ENCODE measurements at regions not wholly inside any gene's neighbourhood (a gene's known extent, or its start where the extent isn't known, plus 50 kb on each side); places are given as distances from the start of the nearest gene placed in this dataset.

GRCh38 chr6:221531-222349 lies 70.5 kb upstream of the DUSP22 start:
- DNase-seq (ENCODE audit: extremely low read depth, low read depth): no peak

DNA sequence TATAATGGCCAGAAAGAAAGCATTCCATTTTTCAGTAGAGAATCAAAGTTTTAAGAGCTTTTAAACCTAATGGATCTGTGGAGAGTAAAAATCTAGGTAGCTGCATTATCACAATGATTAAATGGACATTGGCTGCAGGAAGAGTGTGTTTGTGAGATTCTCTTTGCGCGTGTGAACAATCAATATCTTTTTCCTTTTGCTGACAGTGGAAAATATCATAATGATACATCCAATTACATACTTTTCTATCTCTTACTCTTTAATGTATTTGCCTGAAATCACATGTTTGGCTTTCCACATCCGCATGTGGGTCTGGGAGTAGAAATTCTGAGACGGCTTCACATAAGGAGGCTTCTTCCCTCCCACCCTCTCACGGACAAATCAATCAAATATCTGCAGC lies 69.8 kb upstream of the DUSP22 start:
- no peak for DNase-seq (ENCODE audit: extremely low read depth, low read depth)
- TF ChIP-seq, protein P1, sequence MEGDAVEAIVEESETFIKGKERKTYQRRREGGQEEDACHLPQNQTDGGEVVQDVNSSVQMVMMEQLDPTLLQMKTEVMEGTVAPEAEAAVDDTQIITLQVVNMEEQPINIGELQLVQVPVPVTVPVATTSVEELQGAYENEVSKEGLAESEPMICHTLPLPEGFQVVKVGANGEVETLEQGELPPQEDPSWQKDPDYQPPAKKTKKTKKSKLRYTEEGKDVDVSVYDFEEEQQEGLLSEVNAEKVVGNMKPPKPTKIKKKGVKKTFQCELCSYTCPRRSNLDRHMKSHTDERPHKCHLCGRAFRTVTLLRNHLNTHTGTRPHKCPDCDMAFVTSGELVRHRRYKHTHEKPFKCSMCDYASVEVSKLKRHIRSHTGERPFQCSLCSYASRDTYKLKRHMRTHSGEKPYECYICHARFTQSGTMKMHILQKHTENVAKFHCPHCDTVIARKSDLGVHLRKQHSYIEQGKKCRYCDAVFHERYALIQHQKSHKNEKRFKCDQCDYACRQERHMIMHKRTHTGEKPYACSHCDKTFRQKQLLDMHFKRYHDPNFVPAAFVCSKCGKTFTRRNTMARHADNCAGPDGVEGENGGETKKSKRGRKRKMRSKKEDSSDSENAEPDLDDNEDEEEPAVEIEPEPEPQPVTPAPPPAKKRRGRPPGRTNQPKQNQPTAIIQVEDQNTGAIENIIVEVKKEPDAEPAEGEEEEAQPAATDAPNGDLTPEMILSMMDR (IDR thresholded peaks at IDR 0.05; ENCODE audit: low read depth, low read length): no peak

More at GRCh38 chr6:221531-222349, 70.5 kb upstream of the DUSP22 start:
- TF ChIP-seq, protein P1 (IDR thresholded peaks at IDR 0.05; ENCODE audit: low read depth, low read length): no peak

DNA sequence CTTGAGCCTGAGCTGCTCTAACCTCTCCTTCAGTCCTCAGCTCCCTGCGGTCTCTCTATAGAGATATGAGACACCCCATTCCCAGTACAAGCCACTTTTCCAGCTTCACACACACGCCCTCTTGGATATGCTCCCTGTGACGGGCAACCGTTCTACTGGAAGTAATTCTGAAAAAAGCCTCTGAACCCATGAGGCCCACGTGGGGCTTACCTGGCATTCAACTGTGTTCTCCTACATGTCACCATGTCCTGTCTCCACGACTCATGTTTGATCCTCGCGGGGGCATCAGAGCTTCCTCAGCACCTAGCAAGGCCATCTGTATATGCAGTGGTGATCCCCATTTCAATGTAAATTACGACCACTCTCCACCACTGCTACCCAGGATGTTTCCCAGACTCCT lies 69.2 kb upstream of the DUSP22 start:
- no peak for DNase-seq (ENCODE audit: extremely low read depth, low read depth)
- TF ChIP-seq, protein P1 (IDR thresholded peaks at IDR 0.05; ENCODE audit: low read depth, low read length): no peak

- TF ChIP-seq, protein P1 (IDR thresholded peaks at IDR 0.05; ENCODE audit: low read depth, low read length): no peak
- DNase-seq (ENCODE audit: extremely low read depth, low read depth): no peak
Measured at GRCh38 chr6:223763-224162, 68.5 kb upstream of the DUSP22 start.

DNA sequence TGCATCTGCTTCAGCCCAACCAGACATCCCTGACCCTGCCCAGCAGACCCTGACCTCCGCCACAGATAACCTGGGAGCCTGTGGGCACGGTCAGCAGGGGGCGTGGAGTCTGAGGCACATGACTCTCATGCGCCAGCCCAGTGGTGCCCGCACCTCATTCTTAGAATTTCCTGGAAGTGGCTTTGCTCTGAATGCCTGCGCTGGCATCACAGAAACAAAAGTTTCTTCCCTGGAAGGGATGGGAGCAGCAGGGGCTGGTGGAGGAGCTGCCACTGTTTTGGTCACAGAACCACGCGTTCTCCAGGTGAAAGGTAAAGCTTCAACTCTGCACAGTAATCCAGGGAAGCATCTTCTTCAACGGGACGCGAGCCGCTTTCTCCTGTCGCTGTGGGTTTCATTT lies 67.9 kb upstream of the DUSP22 start:
- no peak for DNase-seq (ENCODE audit: extremely low read depth, low read depth)
- TF ChIP-seq, protein P1 (IDR thresholded peaks at IDR 0.05; ENCODE audit: low read depth, low read length): no peak

GRCh38 chr6:225121-225721 lies 67.1 kb upstream of the DUSP22 start:
- TF ChIP-seq, protein P1 (IDR thresholded peaks at IDR 0.05; ENCODE audit: low read depth, low read length): no peak
- DNase-seq (ENCODE audit: extremely low read depth, low read depth): no peak

DNA sequence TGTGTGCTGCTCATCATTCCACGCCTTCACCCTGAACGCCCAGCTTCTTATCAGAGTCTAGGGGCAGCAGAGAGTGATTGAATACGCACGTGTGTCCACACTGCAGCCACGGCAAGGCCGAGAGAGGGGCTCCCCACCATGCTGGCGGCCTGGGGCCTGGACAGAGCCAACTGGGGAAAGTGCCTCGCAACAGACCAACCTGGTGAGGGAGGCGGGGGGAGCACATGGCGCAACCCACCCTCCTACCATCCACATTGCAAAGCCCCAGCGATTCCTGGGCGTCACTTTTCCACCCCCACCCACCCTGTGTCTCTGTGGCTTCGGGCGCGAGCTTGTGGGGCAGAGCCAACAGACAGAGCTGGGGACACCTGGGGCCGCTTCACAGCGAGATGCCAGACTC lies 66.4 kb upstream of the DUSP22 start:
- TF ChIP-seq, protein P1 (IDR thresholded peaks at IDR 0.05; ENCODE audit: low read depth, low read length): no peak
- no peak for DNase-seq (ENCODE audit: extremely low read depth, low read depth)
